ENCODE measurements at regions not wholly inside any gene's neighbourhood (a gene's known extent, or its start where the extent isn't known, plus 50 kb on each side); places are given as distances from the start of the nearest gene placed in this dataset.
"Not testable (repeated sequence)": the region's sequence is repeated elsewhere in the genome, so short reads cannot be mapped to it uniquely, and the experiment has no call there.

GRCh38 chr17:62206550-62206949 is 141.5 kb upstream of the MED13 start:
- no peak for DNase-seq (ENCODE audit: low read depth in 4 of 4, low spot score in 3 of 4)

DNA sequence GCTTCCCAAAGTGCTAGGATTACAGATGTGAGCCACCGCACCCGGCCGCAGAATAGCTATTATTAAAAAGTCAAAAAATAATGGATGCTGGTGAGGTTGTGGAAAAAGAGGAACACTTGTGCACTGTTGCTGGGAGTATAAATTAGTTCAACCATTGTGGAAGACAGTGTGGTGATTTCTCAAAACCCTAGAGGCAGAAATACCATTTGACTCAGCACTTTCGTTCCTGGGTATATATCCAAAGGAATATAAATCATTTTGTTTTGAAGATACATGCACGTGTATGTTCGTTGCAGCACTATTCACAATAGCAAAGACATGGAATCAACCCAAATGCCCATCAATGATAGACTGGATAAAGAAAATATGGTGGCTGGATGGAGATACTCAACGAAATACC is 132.1 kb upstream of the MED13 start:
- not testable (repeated sequence) for DNase-seq (ENCODE audit: low read depth in 4 of 4, low spot score in 3 of 4)

GRCh38 chr17:62196587-62196986 is 131.5 kb upstream of the MED13 start:
- DNase-seq (ENCODE audit: low read depth in 4 of 4, low spot score in 3 of 4), result not testable (repeated sequence)

- DNase-seq (ENCODE audit: low read depth in 4 of 4, low spot score in 3 of 4), result no peak
Observed at GRCh38 chr17:62194401-62194800, 129.3 kb upstream of the MED13 start.

DNA sequence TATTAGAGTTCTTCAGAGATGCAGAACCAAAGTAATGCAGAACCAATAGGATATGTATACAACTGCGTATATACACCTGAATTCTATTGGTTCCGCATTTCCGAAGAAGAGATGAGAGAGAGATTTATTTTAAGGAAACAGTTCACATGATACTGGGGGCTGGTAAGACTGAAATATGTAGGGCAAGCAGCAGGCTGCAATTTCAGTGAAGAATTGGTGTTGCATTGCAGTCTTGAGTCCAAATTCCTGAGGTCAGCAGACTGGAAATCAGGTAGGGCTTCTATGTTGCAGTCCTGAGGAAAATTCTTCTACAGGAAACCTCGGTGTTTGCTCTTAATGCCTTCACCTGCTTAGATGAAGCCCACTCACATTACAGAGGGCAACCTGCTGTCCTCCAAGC is 128.2 kb upstream of the MED13 start:
- peak in 2 of 4 donors; percentile 22 to 24 for DNase-seq (ENCODE audit: low read depth in 4 of 4, low spot score in 3 of 4)

DNA sequence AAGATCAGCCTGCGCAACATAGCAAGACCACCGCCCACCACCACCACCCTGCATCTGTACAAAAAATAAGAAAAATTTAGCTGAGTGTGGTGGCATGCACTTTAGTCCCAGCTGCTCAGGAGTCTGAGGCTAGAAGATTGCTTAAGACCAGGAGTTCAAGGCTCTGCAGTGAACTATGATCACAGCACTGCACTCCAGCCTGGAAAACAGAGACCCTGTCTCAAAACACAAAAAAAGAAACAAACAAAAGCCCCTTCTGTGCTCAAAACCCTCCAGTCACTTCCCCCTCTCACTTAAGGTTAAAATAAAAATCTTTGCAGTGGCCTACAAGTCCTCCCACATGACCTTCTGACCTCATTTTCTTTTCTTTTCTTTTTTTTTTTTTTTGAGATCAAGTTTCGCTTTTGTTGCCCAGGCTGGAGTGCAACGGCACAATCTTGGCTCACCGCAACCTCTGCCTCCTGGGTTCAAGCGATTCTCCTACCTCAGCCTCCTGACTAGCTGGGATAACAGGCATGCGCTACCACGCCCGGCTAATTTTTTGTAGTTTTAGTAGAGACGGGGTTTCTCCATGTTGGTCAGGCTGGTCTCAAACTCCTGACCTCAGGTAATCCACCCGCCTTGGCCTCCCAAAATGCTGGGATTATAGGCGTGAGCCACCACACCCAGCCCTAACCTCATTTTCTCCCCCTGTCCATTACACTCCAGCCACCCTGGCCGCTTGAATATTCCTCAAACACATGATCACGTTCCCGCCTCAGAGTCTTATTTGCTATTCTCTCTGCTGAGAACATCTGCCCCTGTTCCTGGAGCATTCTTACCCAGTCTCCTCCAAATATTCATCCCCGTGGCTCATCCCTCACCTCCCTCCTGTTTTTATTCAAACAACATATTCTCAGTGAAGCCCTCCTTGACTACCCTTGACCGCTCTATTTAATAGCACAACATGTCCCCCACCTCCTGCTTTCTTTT is 126.6 kb upstream of the MED13 start:
- DNase-seq (ENCODE audit: low read depth in 4 of 4, low spot score in 3 of 4), result no peak

DNA sequence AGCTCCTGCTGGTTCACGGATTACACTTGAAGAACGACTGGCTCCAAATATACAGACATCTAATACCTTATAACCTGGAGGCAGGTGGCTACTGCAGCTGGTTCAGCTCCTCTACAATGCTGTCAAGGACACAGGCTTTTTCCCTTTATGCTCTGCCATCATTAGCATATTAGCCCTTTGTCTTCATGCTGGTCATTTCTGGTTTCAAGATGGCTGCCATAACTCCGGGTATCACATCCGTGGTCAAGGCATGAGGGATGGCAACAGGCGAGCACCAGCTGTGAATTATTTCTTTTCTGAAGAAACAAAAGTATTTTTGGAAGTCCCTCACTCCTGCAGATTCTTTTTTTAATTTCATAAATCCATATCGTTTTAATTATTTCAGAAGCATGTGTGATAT is 124.3 kb upstream of the MED13 start:
- no peak for DNase-seq (ENCODE audit: low read depth in 4 of 4, low spot score in 3 of 4)

DNA sequence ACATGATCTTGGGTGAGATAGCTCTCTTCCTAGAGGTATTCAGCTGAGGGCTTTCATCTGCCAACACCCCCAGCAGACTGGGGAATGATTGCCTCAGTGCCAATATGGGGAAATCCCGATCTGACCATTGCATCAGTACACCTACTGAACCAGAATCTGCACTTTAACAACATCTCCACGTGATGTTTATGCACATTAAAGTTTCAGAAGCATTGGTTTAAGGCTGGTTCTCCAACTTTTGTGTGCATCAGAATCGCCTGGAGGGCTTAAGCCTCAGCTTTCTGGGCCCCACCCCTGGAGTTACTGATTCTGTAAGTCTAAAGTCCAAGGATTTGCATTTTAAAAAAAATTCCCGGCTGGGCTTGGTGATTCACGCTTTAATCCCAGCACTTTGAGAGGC is 123.6 kb upstream of the MED13 start:
- no peak for DNase-seq (ENCODE audit: low read depth in 4 of 4, low spot score in 3 of 4)

GRCh38 chr17:62187681-62188080 is 122.6 kb upstream of the MED13 start:
- DNase-seq (ENCODE audit: low read depth in 4 of 4, low spot score in 3 of 4), result no peak

- DNase-seq (ENCODE audit: low read depth in 4 of 4, low spot score in 3 of 4), result no peak
Observed at GRCh38 chr17:62186841-62187240, 121.8 kb upstream of the MED13 start.

DNA sequence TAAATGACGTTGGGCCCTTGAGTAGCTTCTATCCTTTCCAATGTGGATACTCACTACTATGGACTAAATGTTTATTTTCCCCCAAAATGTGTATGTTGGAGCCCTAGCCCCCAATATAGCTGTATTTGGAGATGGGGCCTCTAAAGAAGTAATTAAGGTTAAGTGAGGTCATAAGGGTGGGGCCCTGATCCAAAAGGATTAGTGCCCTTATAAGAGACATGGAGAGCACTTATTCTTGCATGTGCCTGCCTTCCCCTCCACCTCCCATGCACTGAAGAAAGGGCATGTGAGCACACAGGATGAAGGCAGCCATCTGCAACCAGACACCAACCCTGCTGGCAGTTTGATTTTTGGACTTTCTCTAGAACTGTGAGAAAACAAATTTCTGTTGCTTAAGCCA is 115.7 kb upstream of the MED13 start:
- no peak for DNase-seq (ENCODE audit: low read depth in 4 of 4, low spot score in 3 of 4)

- DNase-seq (ENCODE audit: low read depth in 4 of 4, low spot score in 3 of 4), result no peak
Observed at GRCh38 chr17:62179525-62180161, 114.6 kb upstream of the MED13 start.

GRCh38 chr17:62178579-62178978 is 113.5 kb upstream of the MED13 start:
- no peak for DNase-seq (ENCODE audit: low read depth in 4 of 4, low spot score in 3 of 4)

DNA sequence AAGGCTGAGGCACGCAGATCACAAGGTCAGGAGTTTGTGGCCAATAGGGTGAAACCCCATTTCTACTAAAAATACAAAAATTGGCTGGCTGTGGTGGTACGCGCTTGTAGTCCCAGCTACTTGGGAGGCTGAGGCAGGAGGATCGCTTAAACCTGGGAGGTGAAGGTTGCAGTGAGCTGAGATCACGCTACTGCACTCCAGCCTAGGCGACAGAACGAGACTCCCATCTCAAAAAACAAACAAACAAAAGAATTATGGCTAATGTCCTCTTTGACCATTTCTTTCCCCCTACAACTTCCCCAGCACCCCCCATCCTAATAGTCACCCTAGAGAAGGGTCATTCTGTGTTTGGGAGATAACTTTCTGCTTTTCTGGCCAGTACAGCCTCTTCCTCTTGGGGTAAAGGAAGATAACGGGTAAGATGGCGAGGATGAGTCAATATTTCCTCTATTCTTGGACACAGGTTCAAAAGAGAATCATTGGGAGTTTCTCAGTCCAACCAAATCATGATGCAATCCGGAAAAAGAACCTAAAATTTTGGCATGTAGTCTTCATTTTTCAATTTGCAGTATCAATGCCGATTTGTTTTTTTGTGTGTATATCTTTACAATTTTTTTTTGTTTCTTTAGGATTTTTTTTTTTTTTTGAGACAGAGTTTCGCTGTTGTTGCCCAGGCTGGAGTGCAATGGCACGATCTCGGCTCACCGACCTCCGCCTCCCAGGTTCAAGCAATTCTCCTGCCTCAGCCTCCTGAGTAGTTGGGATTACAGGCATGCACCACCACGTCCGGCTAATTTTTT is 107.6 kb upstream of the MED13 start:
- DNase-seq (ENCODE audit: low read depth in 4 of 4, low spot score in 3 of 4), result no peak

- DNase-seq (ENCODE audit: low read depth in 4 of 4, low spot score in 3 of 4), result no peak
Observed at GRCh38 chr17:62167076-62167475, 102.0 kb upstream of the MED13 start.

- no peak for DNase-seq (ENCODE audit: low read depth in 4 of 4, low spot score in 3 of 4)
Observed at GRCh38 chr17:62164747-62165722, 100.0 kb upstream of the MED13 start.

DNA sequence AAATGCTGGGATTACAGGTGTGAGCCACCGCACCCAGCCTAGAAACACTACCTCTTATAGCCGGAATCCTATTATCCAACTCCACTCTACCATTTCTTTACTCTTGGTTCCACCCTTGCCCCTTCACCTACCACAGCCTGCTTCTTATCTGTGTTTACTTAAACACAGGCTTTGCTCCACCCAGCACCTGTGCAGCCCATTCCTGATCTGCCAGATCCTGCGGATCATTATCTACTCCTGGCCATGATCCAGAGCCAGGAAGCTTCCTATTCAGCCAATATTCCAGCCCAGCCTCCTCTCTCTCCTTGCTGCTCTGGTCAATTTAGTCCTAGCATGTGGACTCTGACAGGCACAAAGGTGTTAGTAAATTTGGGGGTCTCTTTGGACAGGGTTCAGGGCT is 98.8 kb upstream of the MED13 start:
- DNase-seq (ENCODE audit: low read depth in 4 of 4, low spot score in 3 of 4), result no peak

DNA sequence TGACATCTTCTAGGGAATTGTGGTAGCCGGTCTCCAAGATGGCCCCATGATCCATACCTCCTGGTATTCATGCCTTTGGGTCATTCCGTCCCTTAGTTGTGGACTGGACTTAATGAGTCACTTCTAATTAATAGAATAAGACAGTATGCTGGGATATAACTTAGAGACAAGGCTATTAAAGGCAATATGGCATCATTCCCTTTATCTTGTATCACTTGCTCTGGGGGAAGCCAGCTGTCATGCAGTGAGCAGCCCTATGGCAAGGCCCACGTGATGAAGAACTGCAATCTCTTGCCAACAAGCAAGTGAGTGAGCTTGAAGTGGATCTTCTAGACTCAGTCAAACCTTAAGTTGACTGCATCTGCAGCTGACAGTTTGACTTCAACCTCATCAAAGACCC is 97.8 kb upstream of the MED13 start:
- DNase-seq (ENCODE audit: low read depth in 4 of 4, low spot score in 3 of 4), result no peak

GRCh38 chr17:62161405-62162148 is 96.5 kb upstream of the MED13 start:
- no peak for DNase-seq (ENCODE audit: low read depth in 4 of 4, low spot score in 3 of 4)

Data from right renal pelvis (tissue), 4 donors.